HG03575 (cell line): ENCODE measurements at regions not wholly inside any gene's neighbourhood (a gene's known extent, or its start where the extent isn't known, plus 50 kb on each side); places are given as distances from the start of the nearest gene placed in this dataset.
"Not testable (repeated sequence)": the region's sequence is repeated elsewhere in the genome, so short reads cannot be mapped to it uniquely, and the experiment has no call there.

Experiments used
- ATAC-seq: cut with Tn5 transposase; IDR thresholded peaks from one replicate; pipeline ENCODE4 v1.9.1; 2021; ENCODE audit not compliant: unreplicated experiment, insufficient number of reproducible peaks, low FRiP score; ENCODE audit errors: extremely low read depth

GRCh38 chr2:145818890-145819504 is 1299.1 kb upstream of the ZEB2 start:
- ATAC-seq = no peak

DNA sequence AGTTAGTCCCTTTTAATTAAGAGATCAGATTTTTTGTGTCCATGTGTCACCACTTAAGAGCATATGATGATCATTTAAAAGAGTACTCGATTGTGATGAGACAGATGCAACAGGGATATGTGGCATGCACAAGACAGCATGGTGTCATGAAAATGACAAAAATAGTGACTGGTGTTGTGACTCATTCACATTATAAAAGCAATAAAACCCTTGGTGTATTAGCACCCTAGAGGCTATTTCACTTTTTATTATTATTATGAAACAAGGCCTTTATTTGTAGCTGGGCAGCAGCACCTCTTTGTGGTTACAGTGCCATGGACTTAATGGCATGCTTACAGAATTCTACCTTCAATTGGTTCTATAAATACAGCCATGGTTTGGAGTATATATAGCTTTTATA is 1296.0 kb upstream of the ZEB2 start:
- no peak for ATAC-seq

GRCh38 chr2:145813481-145813880 is 1293.6 kb upstream of the ZEB2 start:
- ATAC-seq = no peak

GRCh38 chr2:145812165-145812554 is 1292.2 kb upstream of the ZEB2 start:
- no peak for ATAC-seq

- no peak for ATAC-seq
Observed at GRCh38 chr2:145811276-145812164, 1291.6 kb upstream of the ZEB2 start.

GRCh38 chr2:145807968-145808367 is 1288.0 kb upstream of the ZEB2 start:
- no peak for ATAC-seq

- no peak for ATAC-seq
Observed at GRCh38 chr2:145807554-145807953, 1287.6 kb upstream of the ZEB2 start.

GRCh38 chr2:145806546-145806945 is 1286.6 kb upstream of the ZEB2 start:
- ATAC-seq = no peak

DNA sequence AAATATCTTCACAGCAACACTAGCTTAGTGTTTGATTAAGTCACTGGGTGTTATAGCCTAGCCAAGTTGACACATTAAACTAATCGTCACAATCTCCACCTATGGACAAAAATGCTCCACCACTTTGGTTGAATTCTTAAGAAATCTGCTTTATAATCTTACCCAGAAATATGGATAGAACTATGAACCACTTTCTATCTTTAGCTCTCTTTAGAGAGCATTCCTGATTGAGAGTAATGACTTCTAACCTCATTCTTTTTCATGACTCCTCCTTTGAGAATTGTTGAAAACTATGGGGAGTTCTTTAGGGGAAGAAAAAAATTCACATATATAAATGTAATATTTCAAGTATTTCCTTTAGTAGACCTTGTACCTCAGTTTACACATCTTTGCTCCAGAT is 1282.2 kb upstream of the ZEB2 start:
- ATAC-seq = no peak

GRCh38 chr2:145801210-145801609 is 1281.3 kb upstream of the ZEB2 start:
- no peak for ATAC-seq

DNA sequence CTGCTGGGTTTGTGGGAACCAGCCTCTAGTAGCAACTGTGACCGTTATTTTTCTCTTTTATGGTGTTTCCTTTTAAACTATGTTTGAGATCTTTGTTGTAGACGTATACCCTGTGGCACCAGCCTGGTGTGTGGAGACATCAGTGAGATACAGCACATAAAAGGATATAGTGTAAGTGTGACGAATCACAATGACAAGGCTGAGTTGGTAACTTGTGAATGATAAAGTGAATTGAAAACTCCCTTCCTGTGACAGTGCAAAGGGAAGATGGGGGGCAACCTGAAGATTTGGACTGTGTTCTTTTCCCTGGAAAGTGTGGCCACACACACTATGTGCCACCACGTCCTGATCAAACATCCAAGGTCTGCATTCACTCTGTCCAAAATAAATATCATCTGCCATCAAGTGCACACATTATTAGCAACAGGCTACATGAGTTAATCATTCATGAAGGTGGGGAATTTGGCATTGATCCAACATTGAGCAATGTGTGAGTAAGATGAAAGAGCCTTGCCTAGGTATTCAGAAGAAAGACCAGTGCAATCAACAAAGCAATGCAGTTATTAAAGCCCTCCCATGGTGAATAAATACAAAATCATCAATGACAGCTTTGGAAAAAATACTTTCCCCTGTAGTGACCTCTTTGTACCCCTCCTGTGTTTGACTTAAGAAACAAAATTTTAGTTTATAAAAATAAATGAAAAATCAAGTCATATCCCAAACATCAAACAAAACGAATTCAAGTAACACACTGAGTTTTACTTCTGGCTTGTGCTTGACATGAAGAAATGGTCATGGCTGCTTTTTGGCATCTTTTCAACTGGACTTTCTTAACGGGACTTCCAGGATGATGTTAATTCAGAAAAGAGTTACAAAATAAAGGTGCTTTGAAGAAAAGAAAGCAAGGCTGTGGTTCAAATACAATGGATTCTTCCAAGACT is 1280.5 kb upstream of the ZEB2 start:
- no peak for ATAC-seq

GRCh38 chr2:145799595-145800108 is 1279.7 kb upstream of the ZEB2 start:
- no peak for ATAC-seq

GRCh38 chr2:145798419-145798818 is 1278.5 kb upstream of the ZEB2 start:
- ATAC-seq = no peak

DNA sequence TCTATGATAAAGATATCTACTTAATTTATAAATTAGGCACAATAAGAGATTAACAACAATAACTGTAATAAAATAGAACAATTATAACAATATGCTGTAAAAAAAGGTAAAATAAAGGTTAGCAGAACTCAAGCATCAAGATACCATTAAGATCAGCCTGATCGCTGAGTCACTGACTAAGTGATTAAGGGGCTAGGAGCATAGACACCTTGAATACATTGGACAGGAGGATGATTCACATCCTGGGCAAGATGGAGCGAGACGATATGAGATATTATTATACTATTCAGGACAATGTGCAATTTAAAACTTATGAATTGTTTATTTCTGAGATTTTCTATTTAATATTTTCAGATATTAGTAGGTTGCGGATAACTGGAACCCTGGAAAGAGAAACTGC is 1277.8 kb upstream of the ZEB2 start:
- ATAC-seq = no peak

DNA sequence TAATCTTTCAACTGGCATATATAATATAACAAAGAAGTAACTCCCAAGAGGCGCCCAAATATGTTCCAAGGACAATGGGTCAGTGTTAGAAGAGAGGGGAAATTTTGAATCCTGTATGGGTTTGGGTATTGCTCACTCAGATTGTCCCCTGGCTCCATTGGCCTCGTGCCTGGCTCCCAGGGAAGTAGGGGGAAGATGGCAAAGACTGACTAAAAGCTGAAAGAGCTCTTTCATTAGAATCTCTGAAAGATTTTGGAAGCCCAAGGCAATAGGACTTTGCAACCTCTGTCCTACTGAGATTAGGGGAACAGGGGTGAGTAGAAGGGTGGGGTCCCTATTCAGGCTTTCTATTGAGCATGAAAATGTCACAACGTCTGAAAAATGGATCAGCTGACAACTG is 1272.8 kb upstream of the ZEB2 start:
- no peak for ATAC-seq

- no peak for ATAC-seq
Observed at GRCh38 chr2:145789636-145790035, 1269.7 kb upstream of the ZEB2 start.

- ATAC-seq = not testable (repeated sequence)
Observed at GRCh38 chr2:145787597-145788361, 1267.9 kb upstream of the ZEB2 start.

GRCh38 chr2:145782607-145783006 is 1262.7 kb upstream of the ZEB2 start:
- ATAC-seq = not testable (repeated sequence)

DNA sequence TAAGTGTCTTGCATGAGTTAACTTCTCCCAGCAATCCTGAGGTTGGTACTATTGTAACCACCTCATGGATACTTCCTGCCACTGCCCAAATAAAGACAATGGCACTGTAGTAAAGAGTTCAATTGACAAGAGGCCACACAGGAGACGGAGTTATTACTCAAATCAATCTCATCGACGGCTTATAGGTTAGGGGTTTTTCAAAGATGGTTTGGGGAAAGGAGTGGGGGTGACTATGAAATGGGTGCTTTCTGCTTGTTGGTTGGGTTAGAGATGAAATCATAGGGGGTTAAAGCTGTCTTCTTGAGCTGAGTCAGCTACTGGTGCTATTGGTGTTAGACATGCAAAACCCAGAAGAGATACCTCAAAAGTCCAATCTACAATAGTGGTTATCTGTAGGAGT is 1258.0 kb upstream of the ZEB2 start:
- ATAC-seq = no peak
